Kidney (tissue), 13 donors: ENCODE measurements at regions not wholly inside any gene's neighbourhood (a gene's known extent, or its start where the extent isn't known, plus 50 kb on each side); places are given as distances from the start of the nearest gene placed in this dataset.

Experiments used
- DNase-seq, 5 donors: peaks; one replicate each; pipeline ENCODE4 v3.0.0-alpha.2; 2013 to 2020
- FAIRE-seq: peaks from 2 replicates; lab custom pipeline; 2012; peaks lifted over from hg19 to GRCh38; lab: Jason Lieb, UNC
- H3K27ac ChIP-seq, 2 donors: one replicate each; pipeline ENCODE4 v1.7.0; 2013; ENCODE audit warnings: low read depth in 2 of 2, low read length in 2 of 2, inconsistent platforms in 1 of 2
- H3K27me3 ChIP-seq: one replicate; pipeline ENCODE4 v1.7.1; 2013; ENCODE audit warnings: low read length, inconsistent platforms; ENCODE audit not compliant: control insufficient read depth, insufficient read depth
- H3K36me3 ChIP-seq, 3 donors: one replicate each; pipeline versions ENCODE4 v1.7.0 to v1.7.1; 2013; ENCODE audit warnings: low read length in 3 of 3, control low read depth in 1 of 3, inconsistent platforms in 1 of 3; ENCODE audit not compliant: insufficient read depth in 3 of 3, control insufficient read depth in 2 of 3
- H3K4me1 ChIP-seq, 3 donors: one replicate each; pipeline versions ENCODE4 v1.7.0 to v1.7.1; 2013; ENCODE audit warnings: low read length in 3 of 3, inconsistent platforms in 1 of 3, low read depth in 1 of 3; ENCODE audit not compliant: control insufficient read depth in 2 of 3, insufficient read depth in 2 of 3
- H3K4me3 ChIP-seq, 3 donors: one replicate each; pipeline versions ENCODE4 v1.7.0 to v1.8.1; 2013; ENCODE audit warnings: low read length in 3 of 3, control low read depth in 1 of 3, inconsistent platforms in 1 of 3
- H3K9ac ChIP-seq, 3 donors: one replicate each; pipeline versions ENCODE4 v1.7.0 to v1.7.1; 2013; ENCODE audit warnings: low read length in 3 of 3, control low read depth in 1 of 3, inconsistent platforms in 1 of 3
- H3K9me3 ChIP-seq, 3 donors: one replicate each; pipeline versions ENCODE4 v1.7.0 to v1.7.1; 2013; ENCODE audit warnings: low read length in 3 of 3, control low read depth in 1 of 3, inconsistent platforms in 1 of 3; ENCODE audit not compliant: control insufficient read depth in 2 of 3, insufficient read depth in 1 of 3
- CTCF ChIP-seq: IDR thresholded peaks from 3 replicates; pipeline ENCODE4 v1.5.1; 2012; ENCODE audit warnings: mild to moderate bottlenecking, moderate library complexity, borderline replicate concordance; ENCODE audit not compliant: insufficient read depth; ENCODE audit errors: extremely low read depth
- intact Hi-C: fragments of 100-400 bp; cut with DNase I; formaldehyde crosslinking; loops from one replicate; pipeline ENCODE4 v1.11.1; 2022
- donor health status: control.
- donor health status: control.
- donor health status: control.
- donor health status: control.
- donor health status: control.
- donor health status: DM: yes; HTN: yes; CAD: no.
- donor health status: Normal renal cell carcinoma (clear cell type).

- Histone ChIP-seq H3K9ac (no peak overlapping the region), H3K9me3 (peaks cover 0 to 4% (median 0%) of the 10 kb centered on the region in 3 donors), H3K27ac (no peak overlapping the region), H3K36me3 (no peaks in the 10 kb centered on the region), H3K4me1 (no peaks in the 10 kb centered on the region), H3K4me3 (no peak overlapping the region), H3K27me3 (no peaks in the 10 kb centered on the region)
- no peak for FAIRE-seq
- intact Hi-C loops = no loop called here
- no peak for TF ChIP-seq CTCF
- no peak for DNase-seq
These were observed 1212.0 kb downstream of the PCDH17 start for GRCh38 chr13:58843567-58843966.

- intact Hi-C loops = no loop called here
- DNase-seq = peak in 2 of 5 donors; percentile 22 to 66
- no peaks in the 10 kb centered on the region for H3K4me1 ChIP-seq
- no peak overlapping the region for H3K27ac ChIP-seq
- H3K9me3 ChIP-seq = no peaks in the 10 kb centered on the region
- no peaks in the 10 kb centered on the region for H3K27me3 ChIP-seq
- no peak overlapping the region for H3K4me3 ChIP-seq
- FAIRE-seq = no peak
- no peaks in the 10 kb centered on the region for H3K36me3 ChIP-seq
- TF ChIP-seq CTCF = no peak
- no peak overlapping the region for H3K9ac ChIP-seq
These were observed 1218.6 kb downstream of the PCDH17 start for GRCh38 chr13:58850161-58850560.

- intact Hi-C loops = no loop called here
- H3K9ac ChIP-seq = no peak overlapping the region
- no peak overlapping the region for H3K4me3 ChIP-seq
- FAIRE-seq = no peak
- H3K9me3 ChIP-seq = no peaks in the 10 kb centered on the region
- H3K27me3 ChIP-seq = no peaks in the 10 kb centered on the region
- H3K36me3 ChIP-seq = no peaks in the 10 kb centered on the region
- no peak for DNase-seq
- H3K4me1 ChIP-seq = no peaks in the 10 kb centered on the region
- H3K27ac ChIP-seq = no peak overlapping the region
- TF ChIP-seq CTCF = no peak
These were observed 1220.5 kb downstream of the PCDH17 start for GRCh38 chr13:58852076-58852475.

- intact Hi-C loops = no loop called here
- no peak for TF ChIP-seq CTCF
- Histone ChIP-seq H3K9ac (no peak overlapping the region), H3K4me3 (no peak overlapping the region), H3K27me3 (no peaks in the 10 kb centered on the region), H3K4me1 (no peaks in the 10 kb centered on the region), H3K27ac (no peak overlapping the region), H3K9me3 (no peaks in the 10 kb centered on the region), H3K36me3 (no peaks in the 10 kb centered on the region)
- no peak for FAIRE-seq
- no peak for DNase-seq
These were observed 1223.7 kb downstream of the PCDH17 start for GRCh38 chr13:58855283-58855682.
